ENCODE measurements at regions not wholly inside any gene's neighbourhood (a gene's known extent, or its start where the extent isn't known, plus 50 kb on each side); places are given as distances from the start of the nearest gene placed in this dataset.

- Histone ChIP-seq H3K27ac (ENCODE audit: low read length, poor library complexity, severe bottlenecking) (no peak overlapping the region), H3K36me3 (ENCODE audit: control insufficient read depth in 1 of 2, insufficient read depth in 2 of 2, low read depth in 1 of 2, low read length in 2 of 2) (no peaks in the 10 kb centered on the region), H3K27me3 (ENCODE audit: control insufficient read depth in 1 of 2, insufficient read depth in 1 of 2, low read length in 2 of 2) (no peaks in the 10 kb centered on the region), H3K14ac (ENCODE audit: low read length in 2 of 2) (no peak overlapping the region), H3K4me1 (ENCODE audit: control insufficient read depth, insufficient read depth, low read depth, low read length) (no peaks in the 10 kb centered on the region), H2AFZ (ENCODE audit: low read depth, low read length) (no peak overlapping the region), H3K4me3 (ENCODE audit: insufficient read depth in 1 of 2, low read depth in 1 of 2, low read length in 2 of 2) (no peak overlapping the region), H3K23ac (ENCODE audit: low read length in 2 of 2) (no peak overlapping the region), H2BK12ac (ENCODE audit: low read length in 2 of 2) (no peak overlapping the region), H3K4ac (ENCODE audit: low read depth in 1 of 2, low read length in 2 of 2) (no peak overlapping the region), H3K18ac (ENCODE audit: low read depth in 1 of 2, low read length in 2 of 2) (no peak overlapping the region), H3K9ac (ENCODE audit: low read length) (no peak overlapping the region), H3K4me2 (ENCODE audit: low read length, poor library complexity, severe bottlenecking) (no peak overlapping the region), H2BK5ac (ENCODE audit: low read depth, low read length, poor library complexity, severe bottlenecking) (no peak overlapping the region), H2AK5ac (ENCODE audit: low read length, severe bottlenecking) (no peak overlapping the region), H4K91ac (ENCODE audit: low read length) (no peak overlapping the region), H2BK15ac (ENCODE audit: low read depth, poor library complexity, severe bottlenecking) (no peak overlapping the region), H4K8ac (ENCODE audit: low read length) (no peak overlapping the region), H3K79me1 (replicated peaks; ENCODE audit: low read length, poor library complexity, severe bottlenecking) (no peaks in the 10 kb centered on the region), H3K9me3 (ENCODE audit: control insufficient read depth, low read length) (no peaks in the 10 kb centered on the region), H2BK120ac (ENCODE audit: low read depth, low read length) (no peak overlapping the region)
- DNase-seq: no peak
- WGBS: 92% methylated on average over 1 of the region's 1 CpG
These were observed 499.6 kb upstream of the GBE1 start for GRCh38 chr3:82261013-82261412.

DNA sequence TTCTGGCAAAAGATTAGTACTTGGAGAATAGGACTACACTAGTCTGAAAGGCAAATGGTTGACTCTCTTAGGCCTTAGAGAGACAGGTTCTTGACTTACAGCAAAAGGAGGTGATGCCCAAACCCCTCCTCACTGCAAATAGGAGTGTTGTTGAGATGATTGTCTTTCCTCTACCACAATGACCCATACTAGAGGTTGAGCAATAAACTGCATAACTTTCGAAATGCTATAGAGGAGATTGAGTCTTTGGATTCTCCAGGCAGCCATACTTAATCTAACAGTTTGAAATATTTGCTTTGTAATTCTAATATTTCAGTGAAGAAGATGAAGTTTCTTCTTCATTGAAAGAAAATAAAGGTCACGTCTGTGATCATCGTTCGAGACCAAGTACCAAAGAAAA, 498.5 kb upstream of the GBE1 start:
- H3K23ac ChIP-seq (ENCODE audit: low read length in 2 of 2): no peak overlapping the region
- no peak overlapping the region for H4K91ac ChIP-seq (ENCODE audit: low read length)
- H2BK5ac ChIP-seq (ENCODE audit: low read depth, low read length, poor library complexity, severe bottlenecking): no peak overlapping the region
- no peaks in the 10 kb centered on the region for H3K9me3 ChIP-seq (ENCODE audit: control insufficient read depth, low read length)
- no peaks in the 10 kb centered on the region for H3K36me3 ChIP-seq (ENCODE audit: control insufficient read depth in 1 of 2, insufficient read depth in 2 of 2, low read depth in 1 of 2, low read length in 2 of 2)
- no peak overlapping the region for H2BK15ac ChIP-seq (ENCODE audit: low read depth, poor library complexity, severe bottlenecking)
- no peak overlapping the region for H3K4me2 ChIP-seq (ENCODE audit: low read length, poor library complexity, severe bottlenecking)
- H3K4me3 ChIP-seq (ENCODE audit: insufficient read depth in 1 of 2, low read depth in 1 of 2, low read length in 2 of 2): no peak overlapping the region
- H3K14ac ChIP-seq (ENCODE audit: low read length in 2 of 2): no peak overlapping the region
- H3K9ac ChIP-seq (ENCODE audit: low read length): no peak overlapping the region
- H3K27ac ChIP-seq (ENCODE audit: low read length, poor library complexity, severe bottlenecking): no peak overlapping the region
- 93% methylated on average over 3 of the region's 4 CpGs for WGBS
- no peak overlapping the region for H2AFZ ChIP-seq (ENCODE audit: low read depth, low read length)
- H3K4ac ChIP-seq (ENCODE audit: low read depth in 1 of 2, low read length in 2 of 2): no peak overlapping the region
- H3K79me1 ChIP-seq (replicated peaks; ENCODE audit: low read length, poor library complexity, severe bottlenecking): no peaks in the 10 kb centered on the region
- no peak overlapping the region for H2BK120ac ChIP-seq (ENCODE audit: low read depth, low read length)
- H2BK12ac ChIP-seq (ENCODE audit: low read length in 2 of 2): no peak overlapping the region
- H2AK5ac ChIP-seq (ENCODE audit: low read length, severe bottlenecking): no peak overlapping the region
- H3K18ac ChIP-seq (ENCODE audit: low read depth in 1 of 2, low read length in 2 of 2): no peak overlapping the region
- H4K8ac ChIP-seq (ENCODE audit: low read length): no peak overlapping the region
- H3K27me3 ChIP-seq (ENCODE audit: control insufficient read depth in 1 of 2, insufficient read depth in 1 of 2, low read length in 2 of 2): no peaks in the 10 kb centered on the region
- H3K4me1 ChIP-seq (ENCODE audit: control insufficient read depth, insufficient read depth, low read depth, low read length): no peaks in the 10 kb centered on the region
- no peak for DNase-seq

DNA sequence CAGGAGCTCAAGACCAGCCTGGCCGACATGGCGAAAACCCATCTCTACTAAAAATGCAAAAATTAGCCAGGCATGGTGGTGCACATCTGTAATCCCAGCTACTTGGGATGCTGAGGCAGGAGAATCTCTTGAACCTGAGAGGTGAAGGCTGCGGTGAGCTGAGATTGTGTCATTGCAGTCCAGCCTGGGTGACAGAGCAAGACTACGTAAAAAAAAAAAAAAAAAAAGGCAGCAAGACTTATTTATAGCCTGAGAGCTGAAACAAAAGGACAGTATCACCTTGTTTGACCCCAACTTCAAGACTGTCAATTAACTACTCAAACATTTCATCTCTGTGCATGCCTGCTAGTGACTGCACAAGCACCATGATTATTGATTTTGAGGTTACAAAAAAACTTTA, 478.9 kb upstream of the GBE1 start:
- Histone ChIP-seq H2BK12ac (ENCODE audit: low read length in 2 of 2) (no peak overlapping the region), H2AFZ (ENCODE audit: low read depth, low read length) (no peak overlapping the region), H3K9ac (ENCODE audit: low read length) (no peak overlapping the region), H3K9me3 (ENCODE audit: control insufficient read depth, low read length) (no peaks in the 10 kb centered on the region), H3K4ac (ENCODE audit: low read depth in 1 of 2, low read length in 2 of 2) (no peak overlapping the region), H2BK120ac (ENCODE audit: low read depth, low read length) (no peak overlapping the region), H3K4me3 (ENCODE audit: insufficient read depth in 1 of 2, low read depth in 1 of 2, low read length in 2 of 2) (no peak overlapping the region), H2BK15ac (ENCODE audit: low read depth, poor library complexity, severe bottlenecking) (no peak overlapping the region), H3K4me1 (ENCODE audit: control insufficient read depth, insufficient read depth, low read depth, low read length) (no peaks in the 10 kb centered on the region), H3K79me1 (replicated peaks; ENCODE audit: low read length, poor library complexity, severe bottlenecking) (no peaks in the 10 kb centered on the region), H3K4me2 (ENCODE audit: low read length, poor library complexity, severe bottlenecking) (no peak overlapping the region), H2AK5ac (ENCODE audit: low read length, severe bottlenecking) (no peak overlapping the region), H2BK5ac (ENCODE audit: low read depth, low read length, poor library complexity, severe bottlenecking) (no peak overlapping the region), H4K8ac (ENCODE audit: low read length) (no peak overlapping the region), H3K27ac (ENCODE audit: low read length, poor library complexity, severe bottlenecking) (no peak overlapping the region), H4K91ac (ENCODE audit: low read length) (no peak overlapping the region), H3K36me3 (ENCODE audit: control insufficient read depth in 1 of 2, insufficient read depth in 2 of 2, low read depth in 1 of 2, low read length in 2 of 2) (no peaks in the 10 kb centered on the region), H3K18ac (ENCODE audit: low read depth in 1 of 2, low read length in 2 of 2) (no peak overlapping the region), H3K27me3 (ENCODE audit: control insufficient read depth in 1 of 2, insufficient read depth in 1 of 2, low read length in 2 of 2) (no peaks in the 10 kb centered on the region), H3K23ac (ENCODE audit: low read length in 2 of 2) (no peak overlapping the region), H3K14ac (ENCODE audit: low read length in 2 of 2) (no peak overlapping the region)
- no peak for DNase-seq
- WGBS: 94% methylated on average over 2 of the region's 4 CpGs

GRCh38 chr3:82236257-82236656, 474.8 kb upstream of the GBE1 start:
- Histone ChIP-seq H3K36me3 (ENCODE audit: control insufficient read depth in 1 of 2, insufficient read depth in 2 of 2, low read depth in 1 of 2, low read length in 2 of 2) (no peaks in the 10 kb centered on the region), H3K23ac (ENCODE audit: low read length in 2 of 2) (no peak overlapping the region), H3K4me3 (ENCODE audit: insufficient read depth in 1 of 2, low read depth in 1 of 2, low read length in 2 of 2) (no peak overlapping the region), H3K9ac (ENCODE audit: low read length) (no peak overlapping the region), H2BK5ac (ENCODE audit: low read depth, low read length, poor library complexity, severe bottlenecking) (no peak overlapping the region), H3K27ac (ENCODE audit: low read length, poor library complexity, severe bottlenecking) (no peak overlapping the region), H3K9me3 (ENCODE audit: control insufficient read depth, low read length) (no peaks in the 10 kb centered on the region), H3K4ac (ENCODE audit: low read depth in 1 of 2, low read length in 2 of 2) (no peak overlapping the region), H2AFZ (ENCODE audit: low read depth, low read length) (no peak overlapping the region), H3K18ac (ENCODE audit: low read depth in 1 of 2, low read length in 2 of 2) (no peak overlapping the region), H4K91ac (ENCODE audit: low read length) (no peak overlapping the region), H2BK120ac (ENCODE audit: low read depth, low read length) (no peak overlapping the region), H3K27me3 (ENCODE audit: control insufficient read depth in 1 of 2, insufficient read depth in 1 of 2, low read length in 2 of 2) (no peaks in the 10 kb centered on the region), H2BK12ac (ENCODE audit: low read length in 2 of 2) (no peak overlapping the region), H3K4me2 (ENCODE audit: low read length, poor library complexity, severe bottlenecking) (no peak overlapping the region), H3K4me1 (ENCODE audit: control insufficient read depth, insufficient read depth, low read depth, low read length) (no peaks in the 10 kb centered on the region), H3K79me1 (replicated peaks; ENCODE audit: low read length, poor library complexity, severe bottlenecking) (no peaks in the 10 kb centered on the region), H2AK5ac (ENCODE audit: low read length, severe bottlenecking) (no peak overlapping the region), H4K8ac (ENCODE audit: low read length) (no peak overlapping the region), H3K14ac (ENCODE audit: low read length in 2 of 2) (no peak overlapping the region), H2BK15ac (ENCODE audit: low read depth, poor library complexity, severe bottlenecking) (no peak overlapping the region)
- DNase-seq: no peak
- 82% methylated on average over 3 of the region's 3 CpGs for WGBS

Measured in mesenchymal stem cell (in vitro differentiated cells and primary cell).